GM12864 (cell line): ENCODE measurements at regions not wholly inside any gene's neighbourhood (a gene's known extent, or its start where the extent isn't known, plus 50 kb on each side); places are given as distances from the start of the nearest gene placed in this dataset.
"Not testable (repeated sequence)": the region's sequence is repeated elsewhere in the genome, so short reads cannot be mapped to it uniquely, and the experiment has no call there.

ENCODE experiments used
- DNase-seq: peaks from one replicate; pipeline ENCODE4 v3.0.0-alpha.2; 2011; ENCODE audit warnings: low read depth
- H3K4me3 ChIP-seq: 2 replicates; pipeline ENCODE4 v1.5.1; 2011; ENCODE audit warnings: mild to moderate bottlenecking, low read depth, low read length, control low read depth
- CTCF ChIP-seq: IDR thresholded peaks from 2 replicates; pipeline ENCODE4 v1.5.1; 2011; ENCODE audit warnings: low read depth, mild to moderate bottlenecking, moderate library complexity, low read length, control low read depth, inconsistent platforms; ENCODE audit errors: missing control alignments

GRCh38 chrY:12358337-12358736 lies 342.7 kb upstream of the USP9Y start:
- no peak overlapping the region for H3K4me3 ChIP-seq
- no peak for TF ChIP-seq CTCF
- no peak for DNase-seq

GRCh38 chrY:12359867-12360266 lies 341.2 kb upstream of the USP9Y start:
- H3K4me3 ChIP-seq = no peak overlapping the region
- DNase-seq = no peak
- no peak for TF ChIP-seq CTCF

- DNase-seq = no peak
- no peak for TF ChIP-seq CTCF
- no peak overlapping the region for H3K4me3 ChIP-seq
Measured at GRCh38 chrY:12360496-12360895, 340.5 kb upstream of the USP9Y start.

- no peak for TF ChIP-seq CTCF
- DNase-seq = no peak
- H3K4me3 ChIP-seq = no peak overlapping the region
Measured at GRCh38 chrY:12365311-12365910, 335.6 kb upstream of the USP9Y start.

GRCh38 chrY:12374588-12374987 lies 326.4 kb upstream of the USP9Y start:
- not testable (repeated sequence) for H3K4me3 ChIP-seq, DNase-seq

- H3K4me3 ChIP-seq, DNase-seq: not testable (repeated sequence)
Measured at GRCh38 chrY:12391655-12392559, 309.1 kb upstream of the USP9Y start.

- H3K4me3 ChIP-seq = no peak overlapping the region
- TF ChIP-seq CTCF = no peak
- no peak for DNase-seq
Measured at GRCh38 chrY:12393190-12393589, 307.8 kb upstream of the USP9Y start.

GRCh38 chrY:12395381-12396120 lies 305.5 kb upstream of the USP9Y start:
- not testable (repeated sequence) for DNase-seq, H3K4me3 ChIP-seq
